GM19240 (cell line): ENCODE measurements at regions not wholly inside any gene's neighbourhood (a gene's known extent, or its start where the extent isn't known, plus 50 kb on each side); places are given as distances from the start of the nearest gene placed in this dataset.

Experiments
- DNase-seq: peaks from one replicate; pipeline ENCODE4 v3.0.0; 2011; ENCODE audit warnings: low spot score; ENCODE audit not compliant: insufficient read length

DNA sequence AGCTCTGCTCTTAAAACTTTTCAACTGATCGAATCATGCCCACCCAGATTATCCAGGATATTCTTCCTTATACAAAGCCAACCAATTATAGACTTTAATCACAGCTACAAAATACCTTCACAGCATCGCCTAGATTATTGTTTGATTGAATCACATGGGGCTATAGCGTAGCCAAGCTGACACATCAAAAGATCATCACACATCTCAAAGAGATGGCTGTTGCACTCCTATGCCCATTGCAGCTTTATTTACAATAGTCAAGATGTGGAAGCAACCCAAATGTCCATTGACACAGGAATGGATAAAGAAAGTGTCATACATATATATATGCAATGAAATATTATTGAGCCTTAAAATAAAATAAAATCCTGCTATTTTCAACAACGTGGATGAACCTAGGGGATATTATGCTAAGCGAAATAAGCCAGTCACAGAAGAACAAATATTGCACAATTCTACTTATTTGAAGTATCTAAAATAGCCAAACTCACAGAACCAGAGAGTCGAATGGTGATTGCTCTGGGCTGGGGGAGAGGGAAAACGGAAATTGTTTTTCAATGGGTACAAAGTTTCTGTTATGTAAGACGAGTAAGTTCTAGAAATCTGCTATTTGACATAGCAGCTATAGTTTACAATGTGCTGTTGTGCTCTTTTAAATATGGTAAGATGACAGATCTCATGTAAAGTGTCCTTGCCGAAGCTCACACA is 60.9 kb upstream of the ERCC4 start:
- DNase-seq: no peak

DNA sequence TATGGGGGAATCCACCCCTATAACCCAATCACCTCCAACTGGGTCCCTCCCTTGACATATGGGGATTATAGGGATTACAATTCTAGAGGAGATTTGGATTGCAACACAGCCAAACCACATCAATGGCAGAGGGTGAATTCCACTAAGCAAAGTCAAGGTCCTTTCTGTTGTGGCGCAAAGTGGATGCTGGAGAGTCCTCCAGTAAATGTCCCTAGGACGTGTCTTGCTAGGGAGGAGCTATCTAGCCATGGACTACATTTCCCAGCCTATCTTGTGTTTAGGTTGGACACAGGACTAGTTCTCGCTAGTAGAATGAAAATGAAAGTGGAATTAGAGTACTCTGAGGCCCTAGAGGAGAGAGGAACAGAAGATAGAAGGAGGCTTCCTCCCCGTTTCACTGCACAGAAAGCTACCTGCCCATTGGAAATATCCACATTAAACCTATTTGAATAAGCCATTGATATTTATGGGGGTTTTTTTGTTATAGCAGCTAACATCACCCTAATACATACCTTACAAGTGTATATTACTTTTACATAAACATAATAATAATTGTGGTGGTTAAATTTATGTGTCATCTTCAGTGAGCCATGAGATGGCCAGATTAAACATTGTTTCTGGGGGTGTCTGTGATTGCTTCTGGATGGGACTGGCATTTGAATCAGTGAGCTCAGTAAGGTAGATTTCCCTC is 56.7 kb upstream of the ERCC4 start:
- no peak for DNase-seq

DNA sequence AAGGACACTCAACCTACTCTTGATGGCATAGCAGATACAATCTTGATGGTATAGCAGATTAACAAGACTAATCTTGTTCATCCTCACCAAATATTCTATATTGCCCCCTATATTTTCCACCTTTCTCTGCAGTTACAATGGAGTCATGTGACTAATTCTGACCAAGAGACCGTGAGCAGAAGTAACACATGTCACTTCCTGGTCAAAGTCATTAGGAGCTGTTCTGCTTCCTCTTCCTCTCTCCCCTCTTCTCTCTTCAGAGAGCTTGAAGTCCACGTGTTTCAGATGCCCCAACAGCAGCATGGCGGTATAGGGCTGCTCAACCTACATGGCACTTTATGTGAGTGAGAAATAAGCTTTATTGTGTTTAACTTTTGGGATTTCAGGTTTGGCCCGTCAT is 55.3 kb upstream of the ERCC4 start:
- DNase-seq: no peak

DNA sequence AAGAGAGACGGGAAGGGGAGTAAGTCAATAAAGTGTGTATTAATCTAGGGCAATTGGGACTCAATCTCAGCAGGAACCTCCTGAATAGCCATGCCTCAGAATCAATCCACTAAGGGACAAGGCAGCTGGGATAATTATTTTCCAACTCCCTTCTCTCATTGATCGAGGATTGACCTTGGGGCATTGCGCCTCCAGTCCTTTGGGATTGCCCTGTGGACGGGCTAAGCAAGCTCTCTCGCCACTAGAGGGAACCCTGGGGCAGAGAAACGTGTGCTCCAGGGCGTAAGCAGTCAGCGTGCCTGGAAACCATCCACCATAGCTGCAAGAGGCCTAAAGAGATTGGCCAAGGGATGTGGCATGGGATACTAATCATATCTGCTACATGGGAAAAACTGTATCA is 53.9 kb upstream of the ERCC4 start:
- peak; percentile 47 for DNase-seq
